GM12873 (cell line): ENCODE measurements at regions not wholly inside any gene's neighbourhood (a gene's known extent, or its start where the extent isn't known, plus 50 kb on each side); places are given as distances from the start of the nearest gene placed in this dataset.

Experiments used
- TF ChIP-seq, protein P1 (sequence below): IDR thresholded peaks from 2 replicates; pipeline ENCODE4 v1.5.1; 2012; ENCODE audit warnings: low read depth, mild to moderate bottlenecking, moderate library complexity, low read length, control low read depth; ENCODE audit not compliant: insufficient read depth; ENCODE audit errors: missing control alignments

DNA sequence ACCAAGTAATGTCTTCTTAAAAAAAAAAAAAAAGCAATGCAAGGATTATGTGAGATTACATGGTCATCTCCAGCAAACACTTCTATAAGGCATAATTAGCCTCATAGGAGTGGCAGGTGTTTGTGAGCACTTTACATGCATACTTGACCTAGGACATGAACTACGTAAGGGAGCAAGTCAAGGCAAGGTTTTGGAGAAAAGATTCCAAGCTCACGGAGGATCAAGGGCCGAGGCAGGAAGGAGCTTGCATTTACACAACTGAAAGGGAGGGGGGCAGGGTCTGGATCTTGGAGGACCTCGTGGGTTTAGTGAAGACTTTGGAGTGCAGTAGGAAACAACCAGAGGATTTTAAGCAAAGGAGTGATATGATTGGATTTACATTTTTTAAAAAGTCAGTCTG lies 112.5 kb downstream of the CCER1 start:
- TF ChIP-seq, protein P1, sequence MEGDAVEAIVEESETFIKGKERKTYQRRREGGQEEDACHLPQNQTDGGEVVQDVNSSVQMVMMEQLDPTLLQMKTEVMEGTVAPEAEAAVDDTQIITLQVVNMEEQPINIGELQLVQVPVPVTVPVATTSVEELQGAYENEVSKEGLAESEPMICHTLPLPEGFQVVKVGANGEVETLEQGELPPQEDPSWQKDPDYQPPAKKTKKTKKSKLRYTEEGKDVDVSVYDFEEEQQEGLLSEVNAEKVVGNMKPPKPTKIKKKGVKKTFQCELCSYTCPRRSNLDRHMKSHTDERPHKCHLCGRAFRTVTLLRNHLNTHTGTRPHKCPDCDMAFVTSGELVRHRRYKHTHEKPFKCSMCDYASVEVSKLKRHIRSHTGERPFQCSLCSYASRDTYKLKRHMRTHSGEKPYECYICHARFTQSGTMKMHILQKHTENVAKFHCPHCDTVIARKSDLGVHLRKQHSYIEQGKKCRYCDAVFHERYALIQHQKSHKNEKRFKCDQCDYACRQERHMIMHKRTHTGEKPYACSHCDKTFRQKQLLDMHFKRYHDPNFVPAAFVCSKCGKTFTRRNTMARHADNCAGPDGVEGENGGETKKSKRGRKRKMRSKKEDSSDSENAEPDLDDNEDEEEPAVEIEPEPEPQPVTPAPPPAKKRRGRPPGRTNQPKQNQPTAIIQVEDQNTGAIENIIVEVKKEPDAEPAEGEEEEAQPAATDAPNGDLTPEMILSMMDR, result no peak

DNA sequence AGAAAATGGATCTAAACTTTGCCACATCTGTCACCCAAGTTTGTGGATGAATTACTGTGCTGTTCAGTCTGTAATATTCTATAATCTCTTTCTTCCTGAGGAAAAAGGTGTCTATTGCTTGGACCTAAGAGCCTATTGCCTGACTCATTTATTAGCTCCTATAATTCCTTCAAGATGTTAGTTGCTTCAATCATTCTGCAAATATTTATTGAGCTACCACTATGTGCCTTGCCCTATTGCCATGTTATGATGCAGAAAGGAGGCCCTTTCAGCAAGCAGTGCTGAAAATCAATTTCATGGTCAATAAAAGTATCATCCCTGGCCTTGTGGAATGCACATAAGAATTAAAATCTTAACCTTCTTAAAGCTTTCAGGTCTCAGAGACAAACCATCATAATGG lies 113.6 kb downstream of the CCER1 start:
- TF ChIP-seq, protein P1, result no peak

DNA sequence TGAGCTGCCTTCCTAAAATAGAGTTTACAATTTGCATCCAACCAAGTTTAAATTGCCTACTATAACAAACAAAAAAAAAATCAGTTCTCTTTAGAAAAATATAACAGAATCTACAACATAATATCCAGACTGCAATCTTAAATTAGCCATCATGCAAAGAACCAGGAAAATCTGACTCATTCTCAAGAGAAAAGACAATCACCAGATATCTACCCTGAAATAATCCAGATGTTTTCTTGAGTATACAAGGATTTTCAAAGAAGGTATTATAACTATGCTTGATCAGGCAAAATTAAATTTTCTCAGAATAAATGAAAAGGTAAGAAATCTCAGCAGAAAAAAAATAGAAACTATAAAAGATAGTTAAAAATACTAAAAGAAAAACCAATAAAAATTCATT lies 115.6 kb downstream of the CCER1 start:
- TF ChIP-seq, protein P1, result no peak

DNA sequence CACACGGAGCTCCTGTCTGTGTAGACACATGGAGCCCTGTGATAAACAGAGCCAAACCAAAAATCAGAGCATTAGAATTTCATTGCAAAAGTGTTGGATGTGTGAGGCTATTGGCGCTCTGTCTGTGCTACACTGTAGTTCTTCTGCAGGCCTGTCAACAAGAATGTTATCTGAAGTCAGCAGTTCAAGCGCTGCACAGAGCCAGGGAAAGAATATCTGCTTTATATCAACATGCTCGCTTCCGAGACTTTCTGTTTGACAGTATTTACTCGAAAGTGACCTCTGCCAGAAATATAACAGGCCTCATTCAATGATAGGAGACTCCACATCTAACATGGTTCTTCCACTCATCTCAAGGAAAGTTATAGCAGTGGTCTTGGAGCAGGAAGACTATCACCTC lies 118.3 kb downstream of the CCER1 start:
- TF ChIP-seq, protein P1, result no peak

DNA sequence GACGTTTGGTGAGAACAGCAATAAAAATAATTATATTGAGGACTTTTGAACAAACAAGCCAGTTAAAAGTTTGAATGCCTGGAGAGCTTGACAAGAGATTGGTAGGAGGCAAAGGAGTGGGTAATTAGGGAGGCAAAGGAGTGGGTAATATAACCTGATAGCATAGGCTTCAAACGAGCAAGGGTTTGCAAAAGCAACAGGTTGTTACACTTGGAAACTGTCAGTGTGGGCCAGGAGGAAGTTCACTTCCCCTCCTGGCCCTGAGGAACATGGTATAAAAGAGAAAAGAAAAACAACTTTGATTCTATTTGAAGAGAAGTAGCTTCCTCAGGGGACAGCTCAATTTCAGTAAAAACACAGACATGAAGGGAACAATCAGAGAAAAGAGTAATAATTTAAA lies 121.7 kb downstream of the CCER1 start:
- TF ChIP-seq, protein P1, result no peak

DNA sequence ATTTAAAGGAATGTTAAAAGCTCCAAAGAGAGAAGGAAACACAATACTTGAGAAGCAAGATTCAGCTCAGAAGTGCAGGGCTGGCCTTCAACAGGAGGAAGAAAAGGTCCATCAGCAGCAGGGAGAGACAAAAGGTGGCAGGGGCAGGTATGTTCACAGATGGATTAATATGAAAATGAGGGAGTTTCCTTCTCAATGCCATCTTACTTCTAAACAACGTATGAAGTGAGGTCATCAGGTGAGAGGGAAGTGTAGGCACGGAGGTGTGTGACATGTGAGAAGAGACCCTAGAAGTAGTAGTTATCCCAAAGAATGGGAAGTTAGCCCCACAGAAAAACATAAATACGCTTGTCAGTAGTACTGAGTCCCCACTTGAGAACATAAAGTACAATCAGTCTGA lies 122.5 kb downstream of the CCER1 start:
- TF ChIP-seq, protein P1, result no peak

DNA sequence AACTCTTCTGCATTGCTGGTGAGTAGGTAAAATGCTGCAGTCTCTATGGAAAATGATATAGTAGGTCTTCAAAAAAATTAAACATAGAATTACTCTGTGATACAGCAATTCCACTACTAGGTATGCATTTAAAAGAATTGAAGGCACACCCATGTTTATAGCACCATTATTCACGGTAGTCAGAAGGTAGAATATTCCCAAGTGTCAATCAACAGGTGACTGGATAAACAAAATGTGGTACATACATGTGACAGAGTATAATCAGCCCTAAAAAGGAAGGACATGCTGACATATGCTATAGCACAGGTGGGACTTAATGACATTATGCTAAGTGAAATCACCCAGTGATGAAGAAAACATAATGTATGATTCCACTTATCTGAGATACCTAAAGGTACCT lies 123.3 kb downstream of the CCER1 start:
- TF ChIP-seq, protein P1, result no peak
